ENCODE measurements at regions not wholly inside any gene's neighbourhood (a gene's known extent, or its start where the extent isn't known, plus 50 kb on each side); places are given as distances from the start of the nearest gene placed in this dataset.
A peak's percentile ranks its signal among the peaks of the same experiment; 100 is the strongest.

DNA sequence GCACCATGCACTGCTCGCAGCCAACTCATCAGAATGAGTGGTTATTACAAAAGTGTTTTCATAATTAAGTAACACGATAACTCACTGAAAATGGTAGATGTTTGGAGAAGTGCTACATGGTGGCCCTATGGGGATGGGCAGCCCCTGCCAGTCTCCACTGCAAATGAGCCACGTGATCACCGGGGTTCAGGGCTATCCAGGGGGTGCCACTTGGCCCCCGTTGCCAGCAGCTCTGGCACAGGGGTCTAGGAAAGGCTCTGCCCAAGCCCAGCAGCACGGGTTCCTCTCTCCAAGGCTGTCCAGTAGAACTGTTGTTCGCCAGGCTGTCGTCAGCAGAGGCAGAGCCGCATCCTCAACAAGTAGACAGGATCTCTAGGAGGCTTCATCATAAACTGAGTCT, 382.1 kb upstream of the B3GAT1 start:
- no peak for DNase-seq

DNA sequence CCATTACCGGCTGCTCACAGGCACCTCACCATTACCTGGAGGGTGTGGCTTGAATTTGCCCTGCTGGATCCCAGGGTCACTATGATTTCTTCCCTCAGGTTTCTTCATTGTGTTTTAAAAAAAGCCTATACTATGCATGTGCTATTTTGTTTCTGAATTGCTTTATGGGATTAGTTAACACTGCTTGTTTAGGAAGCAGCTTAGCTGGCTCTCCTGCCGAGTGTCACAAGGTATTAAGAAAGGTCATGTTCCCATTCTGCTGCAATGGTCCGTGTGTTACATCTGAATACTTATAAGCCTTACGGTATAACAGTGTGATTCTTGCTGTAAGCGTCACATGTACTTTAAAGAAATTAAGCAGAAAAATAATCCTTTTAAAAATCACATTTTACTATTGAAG, 380.6 kb upstream of the B3GAT1 start:
- DNase-seq = no peak

DNA sequence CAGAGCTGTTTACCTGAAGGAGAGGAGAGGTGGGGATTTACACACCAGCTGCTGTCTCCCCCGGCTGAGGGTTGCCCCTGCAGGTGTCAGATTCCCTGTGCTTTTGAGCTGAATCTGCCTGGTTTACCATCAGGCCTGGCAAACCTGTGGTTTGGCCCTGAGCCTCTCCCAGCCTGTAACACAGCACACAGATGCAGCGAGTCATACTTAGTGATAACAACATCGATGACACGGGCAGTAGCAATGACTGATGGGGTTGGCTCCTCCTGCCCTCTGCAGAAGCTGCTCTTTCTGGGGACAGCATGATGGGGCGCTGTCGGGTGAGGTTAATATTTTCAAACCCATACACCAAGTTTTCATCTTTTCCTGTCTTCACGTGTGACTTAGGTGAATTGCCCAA, 380.0 kb upstream of the B3GAT1 start:
- no peak for DNase-seq

GRCh38 chr11:134791102-134791501, 379.1 kb upstream of the B3GAT1 start:
- DNase-seq = no peak

- no peak for DNase-seq
Measured at GRCh38 chr11:134789104-134789503, 377.1 kb upstream of the B3GAT1 start.

- DNase-seq = no peak
Measured at GRCh38 chr11:134786636-134787035, 374.6 kb upstream of the B3GAT1 start.

GRCh38 chr11:134785660-134786284, 373.7 kb upstream of the B3GAT1 start:
- no peak for DNase-seq

GRCh38 chr11:134785059-134785458, 373.0 kb upstream of the B3GAT1 start:
- DNase-seq = no peak

- no peak for DNase-seq
Measured at GRCh38 chr11:134784568-134784967, 372.5 kb upstream of the B3GAT1 start.

DNA sequence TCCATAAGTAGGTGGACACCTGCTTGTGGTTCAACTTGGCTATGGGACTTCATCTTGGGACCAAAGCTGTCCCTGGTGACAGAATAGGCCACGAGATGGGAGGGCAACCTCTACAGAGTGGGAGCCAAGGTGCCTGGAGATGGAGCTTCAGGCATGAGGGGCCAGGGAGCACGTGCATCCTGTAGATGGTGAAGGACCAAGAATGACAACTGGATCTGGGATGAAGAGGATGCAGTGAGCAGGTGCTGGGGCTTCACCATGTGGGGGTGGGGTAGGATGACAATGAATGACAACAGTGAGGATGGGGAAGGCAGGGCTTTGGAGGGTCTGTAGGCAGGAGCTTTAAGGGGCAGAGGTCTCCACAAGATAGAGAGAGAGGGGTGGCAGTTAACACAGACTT, 372.0 kb upstream of the B3GAT1 start:
- DNase-seq = no peak

DNA sequence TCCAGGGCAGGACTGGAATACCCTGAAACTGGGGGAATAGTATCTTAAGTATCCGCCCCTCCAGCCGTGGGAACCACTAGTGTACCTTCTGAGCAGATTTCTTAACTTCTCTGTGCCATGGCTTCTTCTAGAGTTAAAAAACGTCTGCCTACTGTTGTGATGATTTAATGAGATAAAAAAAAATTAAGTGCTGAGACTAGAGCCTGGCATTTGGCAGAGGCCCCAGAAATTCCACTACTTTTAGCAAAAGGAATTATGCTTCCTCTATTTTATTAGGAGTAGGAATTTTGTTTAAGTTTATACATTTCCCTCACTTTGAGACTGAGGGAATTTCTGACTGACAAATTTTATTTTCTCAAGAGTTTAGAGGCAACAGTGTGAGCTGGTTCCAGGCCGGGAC, 371.2 kb upstream of the B3GAT1 start:
- DNase-seq = no peak

DNA sequence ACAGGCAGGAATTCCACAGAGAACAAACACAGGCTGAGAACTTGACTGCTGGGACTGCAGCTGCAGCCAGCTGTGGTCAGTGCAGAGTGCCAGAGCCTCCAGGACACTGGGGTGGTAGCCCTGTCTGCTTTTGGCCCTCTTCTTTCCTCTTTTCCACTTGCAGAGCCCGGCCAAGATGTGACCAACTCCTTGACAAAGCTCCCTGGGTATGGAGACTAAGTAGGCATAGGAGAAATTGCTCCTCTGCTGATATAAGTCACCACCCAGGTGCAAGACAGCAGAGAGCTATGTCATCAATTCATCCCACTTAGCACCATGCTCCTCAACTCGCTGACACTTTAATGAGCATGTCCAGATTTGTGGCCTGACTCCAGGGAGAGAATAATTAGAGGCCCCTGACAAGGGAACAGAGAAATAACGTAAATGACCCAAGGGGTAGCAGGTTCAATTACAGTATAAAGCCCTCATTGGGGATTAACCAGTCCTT, 369.4 kb upstream of the B3GAT1 start:
- DNase-seq = peak; percentile 39

GRCh38 chr11:134780486-134781147, 368.6 kb upstream of the B3GAT1 start:
- no peak for DNase-seq

GRCh38 chr11:134779179-134779578, 367.1 kb upstream of the B3GAT1 start:
- no peak for DNase-seq

DNA sequence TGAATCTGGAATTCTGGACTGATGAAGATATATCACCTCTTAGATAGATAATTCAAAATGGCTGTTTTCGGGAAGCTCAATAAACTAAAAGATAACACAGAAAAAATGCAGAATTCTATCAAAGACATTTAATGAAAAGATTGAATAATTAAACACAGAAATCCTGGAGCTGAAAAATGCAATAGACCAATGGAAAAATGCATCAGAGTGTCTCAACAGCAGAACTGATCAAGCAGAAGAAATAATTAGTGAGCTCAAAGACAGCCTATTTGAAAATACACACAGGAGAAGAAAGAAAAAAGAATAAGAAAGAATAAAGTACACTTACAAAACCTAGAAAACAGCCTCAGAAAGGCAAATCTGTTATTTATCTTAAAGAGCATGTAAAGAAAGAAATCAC, 356.4 kb upstream of the B3GAT1 start:
- no peak for DNase-seq

DNA sequence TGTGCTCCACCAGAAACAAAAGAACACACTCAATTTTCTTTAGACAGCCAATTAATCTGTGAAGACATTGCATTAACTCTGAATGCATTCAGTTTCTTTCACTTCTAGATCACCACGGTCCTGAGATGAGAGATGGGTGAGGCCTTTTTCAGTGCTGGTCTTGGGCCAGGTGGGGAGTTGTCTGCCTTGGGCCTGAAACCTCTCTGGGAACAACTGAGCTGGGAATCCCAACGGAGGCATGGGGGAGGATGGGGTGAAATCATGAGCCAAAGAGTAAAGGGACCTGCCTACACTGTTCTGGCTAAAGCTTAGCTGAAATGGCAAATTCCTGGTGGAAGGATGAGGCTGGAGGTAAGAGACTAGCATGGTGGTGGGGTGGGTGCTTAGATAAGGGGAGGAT, 353.5 kb upstream of the B3GAT1 start:
- DNase-seq = no peak

GRCh38 chr11:134764966-134765365, 352.9 kb upstream of the B3GAT1 start:
- no peak for DNase-seq

- no peak for DNase-seq
Measured at GRCh38 chr11:134764367-134764766, 352.3 kb upstream of the B3GAT1 start.

DNA sequence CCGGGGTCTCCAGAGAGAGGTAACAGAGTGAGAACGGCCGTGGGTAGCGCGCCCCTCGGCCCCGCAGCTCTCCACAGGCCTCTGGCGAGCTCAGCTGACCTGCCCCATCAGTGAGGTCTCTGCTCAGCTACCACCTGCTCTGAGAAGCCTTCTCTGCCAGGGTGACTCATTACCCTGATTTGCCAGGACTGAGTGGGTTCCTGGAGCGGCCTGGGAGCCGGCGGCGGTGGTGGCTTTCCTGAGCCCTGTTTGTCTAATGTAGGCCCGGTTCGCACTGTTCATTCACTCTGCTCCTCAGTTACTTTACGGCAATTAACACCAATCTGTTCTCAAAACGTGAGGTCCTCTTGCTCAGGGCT, 351.0 kb upstream of the B3GAT1 start:
- DNase-seq = no peak

DNA sequence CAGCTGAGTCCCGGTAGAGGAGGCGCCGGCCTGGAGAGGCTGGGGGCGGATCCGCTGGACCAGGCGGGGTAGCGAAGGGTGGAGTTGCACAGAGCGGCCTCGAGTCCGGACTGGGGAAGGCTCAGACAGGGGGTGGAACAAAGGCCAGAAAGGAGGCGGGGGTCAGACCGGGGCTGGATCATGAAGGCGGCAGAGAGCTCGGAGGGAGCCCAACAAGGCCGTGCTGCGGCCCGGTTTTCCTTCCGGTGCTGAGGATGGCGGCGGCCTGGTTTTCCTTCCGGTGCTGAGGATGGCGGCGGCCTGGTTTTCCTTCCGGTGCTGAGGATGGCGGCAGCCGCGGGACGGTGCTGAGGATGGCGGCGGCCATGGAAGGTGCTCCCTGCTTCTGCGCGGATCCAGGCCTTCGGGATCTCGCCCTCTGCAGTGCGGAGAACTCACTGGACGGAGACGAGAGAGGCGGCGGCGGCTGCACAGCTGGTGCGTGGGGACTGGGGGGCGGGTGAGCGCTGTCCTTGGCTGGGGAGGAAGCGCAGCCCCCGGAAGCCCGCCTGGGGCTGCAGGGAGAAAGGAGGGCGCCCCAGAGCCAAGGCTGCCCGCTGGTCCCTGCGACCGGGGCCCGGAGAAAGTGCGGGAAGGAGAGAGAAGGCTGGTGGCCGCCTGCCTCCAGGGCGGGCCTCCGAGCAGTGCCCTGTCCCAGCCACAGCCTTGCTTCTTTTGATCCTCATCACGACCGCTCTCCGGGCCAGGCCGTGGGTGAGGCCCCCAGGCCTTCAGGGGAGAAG, 350.4 kb upstream of the B3GAT1 start:
- DNase-seq = no peak

DNA sequence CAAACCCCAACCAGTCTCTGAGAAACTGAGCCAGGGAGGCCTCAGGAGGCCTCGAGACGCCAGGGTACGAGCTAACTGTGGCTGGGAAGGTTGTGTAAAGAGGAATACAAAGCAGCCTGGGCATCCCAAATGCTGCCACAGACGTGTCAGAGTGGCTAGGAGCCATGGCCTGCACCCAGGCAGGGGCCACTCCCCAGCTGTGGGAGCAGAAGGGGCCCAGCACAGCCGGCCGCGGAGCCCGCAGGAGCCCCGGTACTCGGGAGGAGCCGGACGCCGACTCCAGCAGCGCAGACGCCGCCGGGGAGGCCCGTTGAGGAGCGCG, 349.8 kb upstream of the B3GAT1 start:
- DNase-seq = no peak

DNA sequence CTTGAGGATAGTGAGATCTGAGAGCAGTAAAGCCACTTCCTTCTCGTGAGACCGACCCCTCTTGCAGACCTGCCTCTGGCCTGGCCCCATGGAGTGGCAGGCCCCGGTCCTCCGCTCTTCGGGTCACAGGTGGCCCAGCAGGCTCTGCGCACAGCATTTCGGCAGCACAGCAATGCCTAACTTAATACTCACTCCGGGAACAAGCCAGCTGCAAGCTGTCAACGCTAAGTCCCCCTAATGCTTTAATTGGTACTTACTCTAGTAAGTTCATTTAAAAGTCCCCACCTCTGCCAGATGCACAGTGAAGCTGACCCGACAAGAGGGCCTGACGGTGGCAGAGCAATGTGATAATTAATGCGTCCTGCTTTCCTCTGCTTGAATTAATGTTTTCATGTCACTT, 349.3 kb upstream of the B3GAT1 start:
- DNase-seq = no peak

GRCh38 chr11:134760957-134761356, 348.9 kb upstream of the B3GAT1 start:
- no peak for DNase-seq

GRCh38 chr11:134760299-134760698, 348.3 kb upstream of the B3GAT1 start:
- no peak for DNase-seq
